LNCAP (cell line): ENCODE measurements at regions not wholly inside any gene's neighbourhood (a gene's known extent, or its start where the extent isn't known, plus 50 kb on each side); places are given as distances from the start of the nearest gene placed in this dataset.

ENCODE experiments used
- TF ChIP-seq, protein P1 (sequence below): fragments of 450-650 bp; IDR thresholded peaks from 2 replicates; pipeline ENCODE4 v1.5.1; 2017; ENCODE audit warnings: mild to moderate bottlenecking

GRCh38 chr1:103958699-103959098 is 209.0 kb downstream of the AMY1C start:
- TF ChIP-seq, protein P1, sequence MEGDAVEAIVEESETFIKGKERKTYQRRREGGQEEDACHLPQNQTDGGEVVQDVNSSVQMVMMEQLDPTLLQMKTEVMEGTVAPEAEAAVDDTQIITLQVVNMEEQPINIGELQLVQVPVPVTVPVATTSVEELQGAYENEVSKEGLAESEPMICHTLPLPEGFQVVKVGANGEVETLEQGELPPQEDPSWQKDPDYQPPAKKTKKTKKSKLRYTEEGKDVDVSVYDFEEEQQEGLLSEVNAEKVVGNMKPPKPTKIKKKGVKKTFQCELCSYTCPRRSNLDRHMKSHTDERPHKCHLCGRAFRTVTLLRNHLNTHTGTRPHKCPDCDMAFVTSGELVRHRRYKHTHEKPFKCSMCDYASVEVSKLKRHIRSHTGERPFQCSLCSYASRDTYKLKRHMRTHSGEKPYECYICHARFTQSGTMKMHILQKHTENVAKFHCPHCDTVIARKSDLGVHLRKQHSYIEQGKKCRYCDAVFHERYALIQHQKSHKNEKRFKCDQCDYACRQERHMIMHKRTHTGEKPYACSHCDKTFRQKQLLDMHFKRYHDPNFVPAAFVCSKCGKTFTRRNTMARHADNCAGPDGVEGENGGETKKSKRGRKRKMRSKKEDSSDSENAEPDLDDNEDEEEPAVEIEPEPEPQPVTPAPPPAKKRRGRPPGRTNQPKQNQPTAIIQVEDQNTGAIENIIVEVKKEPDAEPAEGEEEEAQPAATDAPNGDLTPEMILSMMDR: no peak

DNA sequence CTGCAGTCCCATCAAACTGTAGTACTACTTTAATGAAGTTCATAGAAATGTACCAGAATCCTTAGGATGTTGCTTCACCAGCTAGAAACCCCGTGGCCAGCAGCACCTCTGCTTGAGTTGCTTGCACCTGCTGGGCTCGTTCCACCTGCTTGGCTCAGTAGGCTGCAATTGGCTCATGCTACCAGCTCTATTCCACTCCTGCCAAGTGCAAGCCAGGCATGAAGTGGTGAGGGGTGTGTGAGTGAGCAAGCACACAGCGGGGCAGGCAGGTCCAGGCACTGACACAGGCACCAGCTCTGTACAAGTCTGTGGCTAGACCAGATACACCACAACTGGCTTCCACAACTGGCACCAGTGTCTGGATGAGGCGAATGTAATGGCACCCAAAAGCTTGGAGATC is 209.9 kb downstream of the AMY1C start:
- TF ChIP-seq, protein P1: no peak

DNA sequence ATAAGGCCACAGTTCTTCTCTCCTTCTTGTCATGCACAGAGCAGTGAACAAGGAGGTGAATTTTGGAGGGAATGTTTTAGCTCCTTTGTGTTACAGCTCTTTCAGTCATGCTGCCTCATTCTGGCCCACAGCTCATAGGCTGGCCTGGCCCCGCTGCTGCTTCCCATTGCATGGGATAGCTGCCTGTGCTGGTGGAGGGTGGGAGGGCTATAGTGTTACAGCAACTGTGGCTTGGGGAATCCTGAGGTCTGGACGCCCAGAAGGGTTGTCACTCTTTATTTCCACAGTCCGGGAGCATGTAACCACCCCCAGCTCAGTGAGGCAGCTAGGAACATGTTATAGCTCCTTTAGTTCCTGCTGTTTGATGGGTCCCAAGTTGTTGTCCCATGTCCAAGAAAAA is 210.3 kb downstream of the AMY1C start:
- TF ChIP-seq, protein P1: no peak

DNA sequence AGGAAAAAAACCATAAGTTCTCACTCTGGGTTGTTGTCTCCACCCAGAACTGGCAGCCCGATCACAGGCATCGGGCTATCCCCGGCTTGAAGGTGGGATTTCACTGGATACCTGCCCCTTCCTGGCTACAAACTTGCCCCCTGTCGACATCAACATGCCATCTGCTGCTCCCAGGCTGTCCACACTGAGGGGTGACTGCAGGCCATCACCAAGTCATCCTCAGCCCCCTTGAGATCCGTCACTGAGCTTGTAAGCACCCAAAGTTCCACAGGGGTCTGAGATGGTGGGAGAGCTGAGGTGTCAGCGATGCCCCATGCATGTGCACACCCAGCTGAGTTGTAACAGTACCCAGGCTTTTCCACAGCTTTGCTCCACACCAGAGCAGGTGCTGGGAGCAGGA is 211.0 kb downstream of the AMY1C start:
- TF ChIP-seq, protein P1: no peak

- TF ChIP-seq, protein P1: no peak
These were observed 237.1 kb downstream of the AMY1C start for GRCh38 chr1:103986792-103987191.

- TF ChIP-seq, protein P1: no peak
These were observed 247.9 kb downstream of the AMY1C start for GRCh38 chr1:103997631-103998030.

GRCh38 chr1:104018922-104019674 is 269.4 kb downstream of the AMY1C start:
- TF ChIP-seq, protein P1: no peak

- TF ChIP-seq, protein P1: no peak
These were observed 270.0 kb downstream of the AMY1C start for GRCh38 chr1:104019675-104020049.
